Left cardiac atrium (tissue), 4 donors: ENCODE measurements at regions not wholly inside any gene's neighbourhood (a gene's known extent, or its start where the extent isn't known, plus 50 kb on each side); places are given as distances from the start of the nearest gene placed in this dataset.
A peak's percentile ranks its signal among the peaks of the same experiment; 100 is the strongest.
"Not testable (repeated sequence)": the region's sequence is repeated elsewhere in the genome, so short reads cannot be mapped to it uniquely, and the experiment has no call there.

ENCODE experiments used
- ATAC-seq, 2 donors: fragments of 200-7000 bp; cut with Tn5 transposase; one replicate each; pipeline ENCODE4 v1.9.1; 2020; ENCODE audit warnings: mild to moderate bottlenecking in 2 of 2, moderate library complexity in 2 of 2
- DNase-seq: peaks from one replicate; pipeline ENCODE4 v3.0.0-alpha.2; 2020
- intact Hi-C, 2 donors: fragments of 100-400 bp; cut with DNase I; formaldehyde crosslinking; loops; one replicate each; pipeline versions ENCODE4 v1.14.1 to v1.15.1; 2022 to 2023
- donor health status: DM: no; HTN: yes; CAD: no.
- donor health status: DM: no; HTN: yes; CAD: no; lungs with severe emphysema.
- donor health status: DM: yes; HTN: yes; CAD: no.
- donor health status: Dilated cardiomyopathy.

- DNase-seq (no peak), ATAC-seq (no peak)
- intact Hi-C loops = no loop called here
Observed at GRCh38 chr4:56160636-56161035, 211.9 kb downstream of the CEP135 start.

GRCh38 chr4:56158483-56158882, 209.7 kb downstream of the CEP135 start:
- DNase-seq (no peak), ATAC-seq (no peak)
- intact Hi-C loops = no loop called here

- intact Hi-C loops = no loop called here
- no peak for ATAC-seq
- DNase-seq = no peak
Observed at GRCh38 chr4:56156141-56156540, 207.4 kb downstream of the CEP135 start.

- intact Hi-C loops = no loop called here
- no peak for DNase-seq
- no peak for ATAC-seq
Observed at GRCh38 chr4:56155432-56155831, 206.7 kb downstream of the CEP135 start.

GRCh38 chr4:56149591-56149990, 200.8 kb downstream of the CEP135 start:
- intact Hi-C loops = no loop called here
- no peak for ATAC-seq
- DNase-seq = no peak

- ATAC-seq (no peak), DNase-seq (no peak)
- intact Hi-C loops = no loop called here
Observed at GRCh38 chr4:56148428-56148827, 199.7 kb downstream of the CEP135 start.

GRCh38 chr4:56147371-56147770, 198.6 kb downstream of the CEP135 start:
- ATAC-seq = no peak
- intact Hi-C loops = no loop called here
- DNase-seq = no peak

- ATAC-seq (no peak), DNase-seq (no peak)
- intact Hi-C loops = no loop called here
Observed at GRCh38 chr4:56146956-56147355, 198.2 kb downstream of the CEP135 start.

- intact Hi-C loops = no loop called here
- no peak for DNase-seq
- ATAC-seq = no peak
Observed at GRCh38 chr4:56142088-56142487, 193.3 kb downstream of the CEP135 start.

GRCh38 chr4:56139241-56139827, 190.6 kb downstream of the CEP135 start:
- intact Hi-C loops = no loop called here
- DNase-seq (no peak), ATAC-seq (no peak)

- DNase-seq = peak; percentile 24
- peak in 1 of 2 donors; percentile 13 for ATAC-seq
- intact Hi-C loops = not testable (repeated sequence)
Observed at GRCh38 chr4:56134834-56135233, 186.1 kb downstream of the CEP135 start.

- DNase-seq = peak; percentile 56
- ATAC-seq = peak; percentile 82 to 97
- intact Hi-C loops = no loop called here
Observed at GRCh38 chr4:56134266-56134665, 185.5 kb downstream of the CEP135 start.

- peak in 1 of 2 donors; percentile 65 for ATAC-seq
- intact Hi-C loops = no loop called here
- DNase-seq = no peak
Observed at GRCh38 chr4:56132835-56133234, 184.1 kb downstream of the CEP135 start.

GRCh38 chr4:56132188-56132587, 183.4 kb downstream of the CEP135 start:
- DNase-seq, ATAC-seq, intact Hi-C loops: not testable (repeated sequence)

GRCh38 chr4:56130606-56131155, 181.9 kb downstream of the CEP135 start:
- DNase-seq (no peak), ATAC-seq (no peak)
- intact Hi-C loops = no loop called here

- ATAC-seq (no peak), DNase-seq (no peak)
- intact Hi-C loops = no loop called here
Observed at GRCh38 chr4:56129431-56129861, 180.7 kb downstream of the CEP135 start.

GRCh38 chr4:56128213-56128612, 179.5 kb downstream of the CEP135 start:
- no peak for ATAC-seq
- DNase-seq = no peak
- intact Hi-C loops = no loop called here

GRCh38 chr4:56127716-56128115, 179.0 kb downstream of the CEP135 start:
- no peak for ATAC-seq
- intact Hi-C loops = no loop called here
- DNase-seq = no peak

GRCh38 chr4:56123547-56123946, 174.8 kb downstream of the CEP135 start:
- no peak for DNase-seq
- no peak for ATAC-seq
- intact Hi-C loops = no loop called here

- no peak for DNase-seq
- intact Hi-C loops = no loop called here
- no peak for ATAC-seq
Observed at GRCh38 chr4:56123051-56123450, 174.3 kb downstream of the CEP135 start.

GRCh38 chr4:56118845-56119244, 170.1 kb downstream of the CEP135 start:
- intact Hi-C loops = no loop called here
- no peak for ATAC-seq

More at GRCh38 chr4:56118845-56119244, 170.1 kb downstream of the CEP135 start:
- no peak for DNase-seq
